ENCODE measurements at regions not wholly inside any gene's neighbourhood (a gene's known extent, or its start where the extent isn't known, plus 50 kb on each side); places are given as distances from the start of the nearest gene placed in this dataset.
A peak's percentile ranks its signal among the peaks of the same experiment; 100 is the strongest.
"Not testable (repeated sequence)": the region's sequence is repeated elsewhere in the genome, so short reads cannot be mapped to it uniquely, and the experiment has no call there.

- in situ Hi-C loops (cut with HindIII; ENCODE audit: low sequenced_read_pairs), result no loop called here
- DNase-seq (ENCODE audit: low read depth, low spot score), result no peak
- H3K4me3 ChIP-seq (ENCODE audit: low read depth, low read length), result no peak overlapping the region
- TF ChIP-seq CTCF (IDR thresholded peaks at IDR 0.05; ENCODE audit: low read depth, low read length), result no peak
These were observed 280.6 kb upstream of the UBE2E3 start for GRCh38 chr2:180699657-180700361.

GRCh38 chr2:180698668-180699067 lies 281.7 kb upstream of the UBE2E3 start:
- no peak for DNase-seq (ENCODE audit: low read depth, low spot score)
- no peak for TF ChIP-seq CTCF (IDR thresholded peaks at IDR 0.05; ENCODE audit: low read depth, low read length)
- in situ Hi-C loops (cut with HindIII; ENCODE audit: low sequenced_read_pairs), result no loop called here
- H3K4me3 ChIP-seq (ENCODE audit: low read depth, low read length), result no peak overlapping the region

- in situ Hi-C loops (cut with HindIII; ENCODE audit: low sequenced_read_pairs), result no loop called here
- no peak for DNase-seq (ENCODE audit: low read depth, low spot score)
- H3K4me3 ChIP-seq (ENCODE audit: low read depth, low read length), result no peak overlapping the region
- TF ChIP-seq CTCF (IDR thresholded peaks at IDR 0.05; ENCODE audit: low read depth, low read length), result no peak
These were observed 284.6 kb upstream of the UBE2E3 start for GRCh38 chr2:180695586-180696401.

- no peak overlapping the region for H3K4me3 ChIP-seq (ENCODE audit: low read depth, low read length)
- no peak for TF ChIP-seq CTCF (IDR thresholded peaks at IDR 0.05; ENCODE audit: low read depth, low read length)
- peak; percentile 10 for DNase-seq (ENCODE audit: low read depth, low spot score)
- in situ Hi-C loops (cut with HindIII; ENCODE audit: low sequenced_read_pairs), result no loop called here
These were observed 285.7 kb upstream of the UBE2E3 start for GRCh38 chr2:180694445-180695421.

- DNase-seq (ENCODE audit: low read depth, low spot score), result no peak
- no peak overlapping the region for H3K4me3 ChIP-seq (ENCODE audit: low read depth, low read length)
- in situ Hi-C loops (cut with HindIII; ENCODE audit: low sequenced_read_pairs), result no loop called here
- TF ChIP-seq CTCF (IDR thresholded peaks at IDR 0.05; ENCODE audit: low read depth, low read length), result no peak
These were observed 288.1 kb upstream of the UBE2E3 start for GRCh38 chr2:180692322-180692721.

GRCh38 chr2:180691855-180692223 lies 288.6 kb upstream of the UBE2E3 start:
- in situ Hi-C loops (cut with HindIII; ENCODE audit: low sequenced_read_pairs); DNase-seq (ENCODE audit: low read depth, low spot score); H3K4me3 ChIP-seq (ENCODE audit: low read depth, low read length): not testable (repeated sequence)

GRCh38 chr2:180691186-180691854 lies 289.1 kb upstream of the UBE2E3 start:
- DNase-seq (ENCODE audit: low read depth, low spot score); H3K4me3 ChIP-seq (ENCODE audit: low read depth, low read length); in situ Hi-C loops (cut with HindIII; ENCODE audit: low sequenced_read_pairs): not testable (repeated sequence)

Measured in astrocyte of the spinal cord (primary cell).